NCI-H1436 treated with DMSO at 0.1 percent for 48 hours (cell line): ENCODE measurements at regions not wholly inside any gene's neighbourhood (a gene's known extent, or its start where the extent isn't known, plus 50 kb on each side); places are given as distances from the start of the nearest gene placed in this dataset.
"Not testable (repeated sequence)": the region's sequence is repeated elsewhere in the genome, so short reads cannot be mapped to it uniquely, and the experiment has no call there.

ENCODE experiments used
- DNase-seq: peaks from one replicate; lab custom pipeline; 2025; lab: John Stamatoyannopoulos, UW

- no peak for DNase-seq
Measured at GRCh38 chr1:90864681-90865080, 147.6 kb upstream of the BARHL2 start.

GRCh38 chr1:90862782-90863181 is 145.7 kb upstream of the BARHL2 start:
- DNase-seq = no peak

GRCh38 chr1:90861421-90861820 is 144.3 kb upstream of the BARHL2 start:
- DNase-seq = not testable (repeated sequence)

- DNase-seq = no peak
Measured at GRCh38 chr1:90856463-90857007, 139.4 kb upstream of the BARHL2 start.

GRCh38 chr1:90854397-90854924 is 137.4 kb upstream of the BARHL2 start:
- DNase-seq = peak; percentile 49

- DNase-seq = no peak
Measured at GRCh38 chr1:90851711-90852050, 134.6 kb upstream of the BARHL2 start.

- DNase-seq = peak; percentile 22
Measured at GRCh38 chr1:90850898-90851710, 134.0 kb upstream of the BARHL2 start.

GRCh38 chr1:90850181-90850897 is 133.2 kb upstream of the BARHL2 start:
- DNase-seq = no peak

- no peak for DNase-seq
Measured at GRCh38 chr1:90841473-90841872, 124.4 kb upstream of the BARHL2 start.

GRCh38 chr1:90840352-90840751 is 123.2 kb upstream of the BARHL2 start:
- DNase-seq = no peak

- DNase-seq = no peak
Measured at GRCh38 chr1:90839323-90839722, 122.2 kb upstream of the BARHL2 start.

- no peak for DNase-seq
Measured at GRCh38 chr1:90838720-90839119, 121.6 kb upstream of the BARHL2 start.

GRCh38 chr1:90837420-90837819 is 120.3 kb upstream of the BARHL2 start:
- no peak for DNase-seq

GRCh38 chr1:90836345-90836679 is 119.2 kb upstream of the BARHL2 start:
- DNase-seq = no peak

GRCh38 chr1:90835661-90836344 is 118.7 kb upstream of the BARHL2 start:
- DNase-seq = no peak

GRCh38 chr1:90834886-90835660 is 118.0 kb upstream of the BARHL2 start:
- peak; percentile 54 for DNase-seq

- no peak for DNase-seq
Measured at GRCh38 chr1:90834354-90834885, 117.3 kb upstream of the BARHL2 start.

- no peak for DNase-seq
Measured at GRCh38 chr1:90833466-90834110, 116.5 kb upstream of the BARHL2 start.

- peak; percentile 18 for DNase-seq
Measured at GRCh38 chr1:90831910-90832309, 114.8 kb upstream of the BARHL2 start.

- no peak for DNase-seq
Measured at GRCh38 chr1:90826834-90827233, 109.7 kb upstream of the BARHL2 start.

- no peak for DNase-seq
Measured at GRCh38 chr1:90826024-90826423, 108.9 kb upstream of the BARHL2 start.
